ENCODE measurements at regions not wholly inside any gene's neighbourhood (a gene's known extent, or its start where the extent isn't known, plus 50 kb on each side); places are given as distances from the start of the nearest gene placed in this dataset.

DNA sequence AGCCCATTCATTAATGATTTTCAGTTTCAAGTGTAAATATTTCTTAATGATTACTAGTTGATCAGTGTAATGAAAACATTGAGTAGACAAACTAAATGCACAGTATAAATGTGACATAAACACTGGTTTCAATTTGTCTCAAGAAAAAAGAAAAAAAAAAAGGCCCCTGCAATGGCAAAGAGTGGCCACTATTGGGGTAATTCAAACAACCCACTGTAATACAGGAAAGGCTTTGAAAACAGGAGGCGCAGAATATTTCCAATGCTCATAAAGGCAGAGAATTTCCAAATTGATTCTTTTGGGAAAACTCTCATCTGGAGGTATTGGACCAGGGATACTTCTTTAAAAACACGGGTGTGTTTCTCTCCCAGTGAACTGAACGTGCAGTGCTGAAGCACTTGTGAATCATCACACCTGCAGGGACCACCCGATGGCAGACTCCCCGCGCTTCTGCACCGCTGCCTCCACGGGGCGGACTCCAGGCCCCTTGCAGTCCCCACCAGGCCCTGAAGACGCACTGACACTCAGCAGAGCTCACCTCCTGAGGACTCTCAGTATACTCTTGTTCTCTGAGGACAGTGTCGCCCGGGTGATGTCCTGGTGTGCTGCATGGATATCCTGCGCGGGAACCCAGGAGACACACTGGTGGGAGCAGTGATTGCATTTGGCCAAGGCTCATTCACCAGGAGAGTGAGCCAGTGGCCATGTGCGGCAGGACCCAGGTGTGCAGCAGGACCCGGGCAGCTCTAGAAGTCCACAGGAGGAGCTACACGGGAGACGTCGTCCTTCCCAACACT is 227.6 kb upstream of the IRX4 start:
- in situ Hi-C loops (cut with MboI; ENCODE audit: low pct_unique_long_range_greater_than_20kb, low sequenced_read_pairs, unreplicated experiment), result no loop called here
- no peak for DNase-seq (ENCODE audit: low spot score)
- TF ChIP-seq, protein P1, sequence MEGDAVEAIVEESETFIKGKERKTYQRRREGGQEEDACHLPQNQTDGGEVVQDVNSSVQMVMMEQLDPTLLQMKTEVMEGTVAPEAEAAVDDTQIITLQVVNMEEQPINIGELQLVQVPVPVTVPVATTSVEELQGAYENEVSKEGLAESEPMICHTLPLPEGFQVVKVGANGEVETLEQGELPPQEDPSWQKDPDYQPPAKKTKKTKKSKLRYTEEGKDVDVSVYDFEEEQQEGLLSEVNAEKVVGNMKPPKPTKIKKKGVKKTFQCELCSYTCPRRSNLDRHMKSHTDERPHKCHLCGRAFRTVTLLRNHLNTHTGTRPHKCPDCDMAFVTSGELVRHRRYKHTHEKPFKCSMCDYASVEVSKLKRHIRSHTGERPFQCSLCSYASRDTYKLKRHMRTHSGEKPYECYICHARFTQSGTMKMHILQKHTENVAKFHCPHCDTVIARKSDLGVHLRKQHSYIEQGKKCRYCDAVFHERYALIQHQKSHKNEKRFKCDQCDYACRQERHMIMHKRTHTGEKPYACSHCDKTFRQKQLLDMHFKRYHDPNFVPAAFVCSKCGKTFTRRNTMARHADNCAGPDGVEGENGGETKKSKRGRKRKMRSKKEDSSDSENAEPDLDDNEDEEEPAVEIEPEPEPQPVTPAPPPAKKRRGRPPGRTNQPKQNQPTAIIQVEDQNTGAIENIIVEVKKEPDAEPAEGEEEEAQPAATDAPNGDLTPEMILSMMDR (IDR thresholded peaks at IDR 0.05; ENCODE audit: extremely low read depth, insufficient read depth, missing control alignments), result no peak

DNA sequence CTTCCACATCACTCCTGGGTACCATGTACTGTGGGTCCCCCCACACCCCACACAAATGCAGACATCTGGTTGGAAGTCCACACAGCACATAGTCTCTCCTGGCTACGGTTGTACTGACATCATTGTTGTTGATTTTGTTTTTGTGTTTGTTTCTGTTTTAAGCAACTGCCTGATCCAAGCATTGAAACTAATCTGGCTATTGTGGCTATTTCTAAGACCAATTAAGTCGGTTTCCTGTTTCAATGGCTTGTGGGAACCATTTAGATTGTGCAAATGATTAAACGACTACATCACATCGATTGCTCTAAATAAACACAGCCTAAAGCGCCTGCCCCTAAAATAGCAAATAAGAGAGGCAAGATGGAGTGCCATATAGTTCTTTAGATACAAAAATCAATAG is 226.8 kb upstream of the IRX4 start:
- DNase-seq (ENCODE audit: low spot score), result no peak
- in situ Hi-C loops (cut with MboI; ENCODE audit: low pct_unique_long_range_greater_than_20kb, low sequenced_read_pairs, unreplicated experiment), result no loop called here
- TF ChIP-seq, protein P1 (IDR thresholded peaks at IDR 0.05; ENCODE audit: extremely low read depth, insufficient read depth, missing control alignments), result no peak

DNA sequence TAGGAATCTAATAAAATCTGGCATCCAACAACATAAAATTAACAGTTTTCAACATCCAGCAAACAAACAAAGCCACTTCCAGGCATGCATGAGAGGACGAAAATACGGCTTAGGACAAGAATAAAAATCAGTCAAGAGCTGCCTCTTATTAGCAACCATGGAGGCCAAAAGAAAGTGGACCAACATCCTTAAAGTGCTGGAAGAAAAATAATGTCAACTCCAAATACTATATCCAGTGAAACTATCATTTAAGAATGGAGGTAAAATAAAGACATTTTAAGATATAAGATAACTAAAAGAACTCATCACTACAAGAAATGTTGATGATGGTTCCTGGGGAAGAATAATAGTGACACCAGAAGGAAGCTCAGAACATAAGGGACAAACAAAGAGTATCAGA is 224.0 kb upstream of the IRX4 start:
- TF ChIP-seq, protein P1 (IDR thresholded peaks at IDR 0.05; ENCODE audit: extremely low read depth, insufficient read depth, missing control alignments), result no peak
- in situ Hi-C loops (cut with MboI; ENCODE audit: low pct_unique_long_range_greater_than_20kb, low sequenced_read_pairs, unreplicated experiment), result no loop called here
- no peak for DNase-seq (ENCODE audit: low spot score)

DNA sequence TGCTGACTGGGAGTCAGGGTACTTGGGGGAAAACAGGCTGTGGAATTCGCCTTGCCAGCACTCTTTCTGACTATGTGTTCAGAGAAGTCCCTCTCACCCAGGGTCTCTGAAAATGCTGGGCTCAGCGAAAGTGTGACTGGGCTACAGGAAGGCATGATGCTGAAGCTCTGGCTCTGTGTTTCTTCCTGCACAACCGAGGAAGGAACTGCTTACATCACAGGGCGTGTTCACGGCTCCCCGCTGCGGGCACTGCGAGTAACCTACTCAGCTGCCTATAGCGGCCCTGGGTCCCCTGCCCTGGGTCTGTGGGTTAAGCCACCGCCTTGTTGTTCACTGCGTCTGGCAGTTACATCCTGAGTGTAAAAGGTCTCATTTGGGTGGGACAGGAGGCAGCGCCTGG is 222.4 kb upstream of the IRX4 start:
- no peak for DNase-seq (ENCODE audit: low spot score)
- in situ Hi-C loops (cut with MboI; ENCODE audit: low pct_unique_long_range_greater_than_20kb, low sequenced_read_pairs, unreplicated experiment), result no loop called here
- TF ChIP-seq, protein P1 (IDR thresholded peaks at IDR 0.05; ENCODE audit: extremely low read depth, insufficient read depth, missing control alignments), result no peak

DNA sequence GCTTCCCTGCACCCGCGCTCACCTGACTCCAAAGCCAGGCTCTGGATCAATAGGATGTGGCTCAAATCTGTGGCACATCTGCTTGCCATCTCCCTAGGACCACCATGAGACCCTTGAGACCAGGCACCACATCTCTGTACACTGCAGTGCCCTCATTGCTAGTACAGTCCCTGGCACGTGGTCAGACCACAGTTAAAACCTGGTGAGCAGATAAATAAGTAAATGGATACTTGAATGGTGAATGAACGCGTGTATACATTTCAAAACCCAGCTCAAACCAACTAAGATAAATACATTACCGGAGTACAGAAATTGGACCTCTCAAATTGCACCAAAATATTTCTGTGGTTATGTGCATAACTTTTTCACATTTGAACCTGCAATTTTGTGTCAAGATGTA is 221.2 kb upstream of the IRX4 start:
- no peak for DNase-seq (ENCODE audit: low spot score)
- TF ChIP-seq, protein P1 (IDR thresholded peaks at IDR 0.05; ENCODE audit: extremely low read depth, insufficient read depth, missing control alignments), result no peak
- in situ Hi-C loops (cut with MboI; ENCODE audit: low pct_unique_long_range_greater_than_20kb, low sequenced_read_pairs, unreplicated experiment), result no loop called here

DNA sequence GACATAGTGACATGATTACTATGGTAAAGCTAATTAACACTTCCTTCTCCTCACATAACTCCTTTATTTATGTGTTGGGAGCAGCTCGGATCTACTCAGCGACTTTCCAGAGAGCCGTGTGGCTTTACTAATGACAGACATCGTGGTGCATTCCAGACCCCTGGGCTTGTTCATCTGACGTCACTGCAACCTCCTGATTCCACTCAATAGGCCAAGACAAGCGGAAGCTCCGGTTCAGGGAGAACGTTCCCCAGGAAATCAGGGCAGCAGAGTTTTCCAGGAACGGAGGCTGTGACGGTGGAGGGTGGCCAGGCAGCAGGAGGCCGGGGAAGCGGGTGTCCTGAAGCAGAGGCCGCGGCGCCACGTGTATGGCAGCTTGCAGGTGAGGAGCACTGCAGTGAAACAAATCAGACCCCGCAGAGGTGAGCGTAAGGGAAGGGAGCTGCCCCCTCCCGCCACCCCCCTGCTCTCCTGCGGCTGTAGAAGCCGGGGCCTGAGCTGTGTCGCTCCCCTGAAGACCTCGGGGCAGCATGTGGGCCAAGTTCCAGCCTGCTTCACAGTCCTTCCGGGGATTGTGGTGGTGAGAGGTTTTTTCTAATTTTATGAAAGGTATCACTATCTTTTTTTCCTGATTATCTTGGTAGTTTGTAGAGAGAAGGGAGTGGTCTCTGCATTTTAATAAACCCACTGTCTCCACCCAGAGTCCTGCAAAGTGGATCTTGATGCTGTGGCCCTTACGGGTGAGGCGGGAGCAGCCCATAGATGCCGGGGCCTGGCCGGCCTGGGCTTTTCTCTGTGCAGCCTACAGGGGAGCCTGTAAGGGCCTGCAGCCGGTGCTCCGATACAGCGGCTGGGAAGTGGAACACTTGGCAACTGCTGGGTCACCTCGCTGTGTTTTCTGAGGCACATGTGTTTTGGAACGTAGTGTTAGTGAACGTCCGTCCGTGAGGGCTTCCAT is 220.4 kb upstream of the IRX4 start:
- TF ChIP-seq, protein P1 (IDR thresholded peaks at IDR 0.05; ENCODE audit: extremely low read depth, insufficient read depth, missing control alignments), result no peak
- in situ Hi-C loops (cut with MboI; ENCODE audit: low pct_unique_long_range_greater_than_20kb, low sequenced_read_pairs, unreplicated experiment), result no loop called here
- DNase-seq (ENCODE audit: low spot score), result no peak

All from GM13977 (cell line).